ENCODE measurements at regions not wholly inside any gene's neighbourhood (a gene's known extent, or its start where the extent isn't known, plus 50 kb on each side); places are given as distances from the start of the nearest gene placed in this dataset.

GRCh38 chr1:178039891-178040290 lies 54.0 kb upstream of the RASAL2 start:
- TF ChIP-seq CTCF (IDR thresholded peaks at IDR 0.05; ENCODE audit: poor library complexity) = no peak
- TF ChIP-seq EZH2 (IDR thresholded peaks at IDR 0.05; ENCODE audit: borderline replicate concordance) = no peak
- TF ChIP-seq EZH2phosphoT487 (IDR thresholded peaks at IDR 0.05; ENCODE audit: low read depth, severe bottlenecking, unreplicated experiment) = no peak
